Stimulated activated CD4-positive, alpha-beta T cell treated with anti-CD3 and anti-CD28 coated beads, Interleukin-2, amount 100 ng/mL, for 48 hours (primary cell): ENCODE measurements at regions not wholly inside any gene's neighbourhood (a gene's known extent, or its start where the extent isn't known, plus 50 kb on each side); places are given as distances from the start of the nearest gene placed in this dataset.
"Not testable (repeated sequence)": the region's sequence is repeated elsewhere in the genome, so short reads cannot be mapped to it uniquely, and the experiment has no call there.

Source experiments
- DNase-seq, 2 donors: peaks; one replicate each; pipeline ENCODE4 v3.0.0-alpha.2; 2020

DNA sequence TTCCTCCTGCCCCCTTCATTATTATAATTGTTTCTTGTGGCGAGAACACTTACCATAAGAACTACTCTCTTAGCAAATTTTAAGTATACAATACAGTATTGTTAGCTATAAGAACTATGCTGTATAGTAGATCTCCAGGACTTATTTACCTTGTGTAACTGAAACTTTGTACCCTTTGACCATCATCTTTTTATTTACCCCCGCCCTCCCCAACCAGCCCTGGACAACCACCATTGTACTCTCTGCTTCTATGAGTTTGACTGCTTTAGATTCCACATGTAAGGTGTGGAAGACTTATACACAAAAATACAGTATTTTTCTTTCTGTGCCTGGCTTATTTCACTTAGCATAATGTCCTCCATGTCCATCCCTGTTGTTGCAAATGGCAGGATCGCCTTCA, 161.1 kb downstream of the PHF8 start:
- no peak for DNase-seq

DNA sequence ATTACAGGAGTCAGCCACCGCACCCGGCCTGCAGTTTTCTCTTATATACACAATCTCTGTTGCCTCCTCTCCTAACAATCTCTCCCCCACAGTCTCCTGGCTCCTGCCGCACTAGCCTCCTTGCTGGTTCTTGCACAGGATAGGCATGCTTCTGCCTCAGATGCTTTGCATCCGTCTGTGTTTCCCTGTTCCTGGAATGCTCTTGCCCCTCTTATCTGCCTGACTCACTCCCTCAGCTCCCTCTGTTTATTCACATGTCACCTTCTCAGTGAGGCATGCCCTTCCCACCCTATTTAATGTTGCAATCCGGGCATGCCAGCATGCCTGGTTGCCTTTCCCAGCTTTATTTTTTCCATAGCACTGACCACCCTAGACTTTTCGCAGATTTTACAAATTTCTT, 161.9 kb downstream of the PHF8 start:
- no peak for DNase-seq

DNA sequence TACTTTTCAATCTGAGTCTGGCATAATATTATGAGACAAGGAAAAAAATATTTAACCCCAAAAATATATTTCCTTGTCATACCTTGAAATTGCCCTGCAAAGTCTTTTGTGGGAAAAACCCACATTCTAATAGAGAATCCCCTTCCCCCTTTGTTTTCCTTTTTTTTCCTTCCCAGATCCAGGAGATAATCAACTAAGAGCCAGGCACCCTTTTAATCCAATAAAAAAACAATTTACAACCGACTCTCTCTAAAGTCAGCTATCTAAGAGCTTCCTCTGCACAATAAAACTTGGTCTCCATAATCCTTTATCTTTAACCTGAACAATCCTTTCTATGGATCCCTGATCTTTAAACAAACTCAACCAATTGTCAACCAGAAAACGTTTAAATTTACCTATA, 163.5 kb downstream of the PHF8 start:
- not testable (repeated sequence) for DNase-seq

DNA sequence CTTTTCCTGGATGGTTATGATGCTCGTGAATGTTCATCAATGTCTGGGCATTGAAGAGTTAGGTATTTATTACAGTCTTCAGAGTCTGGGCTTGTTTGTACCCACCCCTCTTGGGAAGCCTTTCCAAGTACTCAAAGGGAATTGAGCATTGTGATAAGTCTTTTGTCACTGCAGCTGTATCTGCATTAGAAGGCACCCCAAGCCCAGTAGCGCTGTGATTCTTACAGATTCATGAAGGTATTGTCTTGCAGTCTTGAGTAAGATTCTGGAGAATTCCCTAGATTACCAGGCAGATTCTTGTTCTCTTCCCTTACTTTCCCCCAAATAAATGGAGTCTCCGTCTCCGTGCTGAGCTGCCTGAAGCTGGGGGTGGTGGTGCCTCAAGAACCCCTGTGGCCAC, 173.4 kb upstream of the HUWE1 start:
- no peak for DNase-seq

DNA sequence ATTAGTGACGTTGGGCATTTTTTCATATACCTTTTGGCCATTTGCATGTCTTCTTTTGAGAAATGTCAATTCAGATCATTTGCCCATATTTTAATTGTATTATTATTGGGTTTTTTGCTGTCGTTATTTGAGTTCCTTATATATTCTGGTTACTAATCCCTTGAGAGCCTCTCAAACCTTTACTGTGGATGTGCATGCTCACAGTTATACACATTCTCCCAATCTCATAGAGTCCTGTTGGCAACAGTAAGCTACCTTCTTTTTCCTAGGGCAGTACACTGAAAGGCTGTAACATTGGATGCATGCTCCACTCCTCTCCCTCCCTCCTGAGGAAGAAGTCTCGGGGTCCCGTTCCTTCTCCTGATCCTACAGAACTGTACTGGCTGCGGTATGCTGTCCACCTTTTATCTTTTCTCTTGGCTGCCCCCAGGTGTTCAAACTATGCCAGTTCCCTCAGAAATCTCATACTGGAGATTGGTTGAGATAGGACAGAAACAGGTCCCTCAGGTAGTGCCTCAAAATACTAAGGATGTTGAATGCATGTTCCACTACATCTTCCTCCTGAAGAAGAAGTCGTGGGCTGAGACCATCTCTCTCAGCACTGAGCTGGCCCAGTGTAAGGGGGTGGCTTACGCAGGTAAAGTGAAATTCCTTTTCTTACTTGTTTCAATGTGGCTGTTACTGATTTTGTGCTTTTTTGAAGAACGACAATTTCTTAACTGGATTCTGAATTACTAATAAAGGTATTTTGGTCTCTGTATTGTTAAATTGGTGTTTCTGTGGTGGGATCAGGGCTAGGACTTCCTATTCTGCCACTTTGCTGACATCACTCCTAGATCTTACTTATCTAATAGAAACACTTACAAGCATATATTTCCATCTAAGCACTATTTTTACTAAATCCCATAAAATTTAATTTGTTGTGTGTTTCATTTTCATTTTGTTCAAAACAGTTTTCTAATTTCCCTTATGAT, 145.4 kb upstream of the HUWE1 start:
- peak; percentile 19 to 24 for DNase-seq

DNA sequence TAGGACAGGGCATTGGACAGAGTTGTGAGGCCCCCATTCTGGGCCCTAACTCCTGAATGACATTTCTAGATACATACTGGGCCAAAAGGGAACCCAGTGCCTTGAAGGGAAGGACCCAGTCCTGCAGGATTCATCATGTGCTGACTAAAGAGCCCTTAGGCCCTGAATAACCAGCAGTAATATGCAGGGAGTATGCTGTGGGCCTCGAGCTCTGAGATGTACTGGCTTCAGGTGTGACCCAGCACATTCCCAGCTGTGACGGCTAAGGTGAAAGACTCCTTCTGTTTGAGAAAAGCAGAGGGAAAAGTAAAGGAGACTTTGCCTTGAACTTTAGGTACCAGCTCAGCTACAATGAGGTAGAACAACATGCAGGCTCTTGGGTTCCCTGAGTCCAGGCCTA, 138.2 kb upstream of the HUWE1 start:
- DNase-seq = no peak

DNA sequence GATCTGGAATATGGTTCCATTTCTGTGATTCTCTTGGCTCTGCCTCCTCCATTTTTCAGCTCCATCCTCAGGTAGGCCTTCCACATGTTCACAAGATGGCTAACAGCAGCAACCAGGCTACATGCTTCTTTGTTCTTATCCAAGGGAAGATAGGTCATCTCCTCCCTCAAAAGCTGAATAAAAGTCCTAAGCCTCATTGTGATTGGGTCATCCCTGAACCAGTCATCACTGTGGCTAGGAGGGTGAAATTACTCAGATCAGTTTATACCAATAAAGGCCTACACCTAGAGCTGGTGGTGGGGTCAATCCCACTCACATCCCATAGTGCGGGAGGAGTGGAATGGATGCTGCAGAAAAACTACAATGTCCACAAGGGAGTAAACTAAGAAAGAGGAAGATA, 131.6 kb upstream of the HUWE1 start:
- not testable (repeated sequence) for DNase-seq

DNA sequence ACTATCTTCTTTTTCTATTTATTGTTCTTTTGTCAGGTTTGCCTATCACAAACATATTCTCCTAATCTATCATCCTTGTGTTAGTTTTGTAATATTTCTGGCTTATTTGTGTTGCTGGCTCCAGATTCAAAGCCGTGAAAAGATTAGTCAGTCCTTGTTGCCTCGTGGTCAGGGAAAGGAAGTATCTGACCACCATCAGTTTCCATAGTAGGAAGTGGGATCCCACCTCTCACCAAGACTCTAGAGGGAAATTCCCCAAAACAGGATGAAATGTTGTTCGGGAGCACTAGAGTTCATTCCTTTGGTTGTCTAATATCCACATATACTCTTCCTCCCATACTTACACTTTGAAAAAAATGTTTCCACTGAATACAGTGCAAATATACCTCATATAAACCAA, 131.0 kb upstream of the HUWE1 start:
- no peak for DNase-seq

DNA sequence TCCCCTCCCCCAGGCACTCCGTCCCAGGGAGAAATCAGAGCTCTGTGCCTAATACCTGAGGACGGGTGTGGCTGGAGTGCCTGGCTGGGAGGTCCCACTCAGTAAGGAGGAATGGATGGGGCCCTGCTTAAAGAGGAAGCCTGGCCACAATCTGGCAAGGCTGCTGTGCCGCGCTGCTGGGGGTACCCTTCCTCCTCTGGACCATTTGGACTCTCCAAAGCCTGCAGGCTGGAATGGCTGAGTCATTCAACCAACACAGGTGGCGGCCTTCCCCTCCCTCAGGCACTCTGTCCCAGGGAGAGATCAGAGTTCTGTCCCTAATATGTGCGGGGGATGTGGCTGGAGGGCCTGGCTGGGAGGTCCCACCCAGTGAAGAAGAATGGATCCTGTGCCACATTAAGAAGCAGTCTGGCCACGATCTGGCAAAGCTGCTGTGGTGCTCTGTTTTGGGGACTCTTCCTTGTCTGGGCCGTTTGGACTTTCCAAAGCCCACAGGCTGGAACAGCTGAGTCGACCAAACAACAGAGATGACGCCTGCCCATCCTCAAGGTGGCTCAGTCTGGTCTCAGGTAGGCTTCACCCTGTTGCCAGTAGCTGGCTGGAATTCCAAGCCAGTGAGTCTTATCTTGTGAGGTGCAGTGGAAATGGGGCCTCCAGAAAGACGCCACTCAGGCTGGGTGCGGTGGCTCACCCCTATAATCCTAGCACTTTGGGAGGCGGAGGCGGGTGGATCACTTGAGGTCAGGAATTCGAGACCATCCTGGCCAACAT, 127.3 kb upstream of the HUWE1 start:
- DNase-seq = no peak

DNA sequence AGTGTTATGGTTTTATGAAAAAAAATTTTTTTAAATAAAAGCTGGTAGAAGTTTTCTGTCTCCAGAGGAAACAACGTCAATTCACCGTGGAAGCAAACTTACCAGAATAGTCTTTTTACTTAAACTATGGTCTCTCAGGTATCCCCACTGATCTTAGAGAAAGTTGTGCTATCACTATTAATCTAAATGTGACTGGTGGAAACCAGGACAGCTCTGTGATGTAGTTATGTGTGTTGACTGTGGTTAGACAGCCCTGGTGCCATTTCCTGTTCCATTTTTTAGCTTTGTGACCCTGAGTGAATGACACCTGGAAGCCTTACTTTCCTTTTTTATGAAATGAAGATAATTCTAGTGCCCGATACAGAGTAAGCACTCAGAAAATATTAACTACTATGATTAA, 111.8 kb upstream of the HUWE1 start:
- no peak for DNase-seq

DNA sequence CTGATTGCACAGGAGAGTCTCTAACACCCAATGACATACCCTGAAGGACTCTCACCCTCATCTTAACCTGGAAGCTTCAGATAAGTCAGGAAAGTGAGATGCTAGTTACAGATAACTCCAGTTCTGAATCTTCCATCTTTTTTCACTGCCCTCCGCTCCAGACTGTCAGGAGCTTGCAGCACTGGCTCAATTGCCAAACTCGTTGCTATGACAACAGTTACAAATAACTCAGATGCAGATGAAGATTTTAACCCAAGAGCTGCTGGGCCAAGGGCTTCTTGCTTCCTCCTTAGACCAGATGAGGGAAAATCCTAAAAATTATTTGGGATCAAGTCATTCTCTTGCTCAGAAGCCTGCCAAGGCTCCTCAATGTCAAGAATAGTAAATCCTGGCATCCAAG, 109.1 kb upstream of the HUWE1 start:
- no peak for DNase-seq

DNA sequence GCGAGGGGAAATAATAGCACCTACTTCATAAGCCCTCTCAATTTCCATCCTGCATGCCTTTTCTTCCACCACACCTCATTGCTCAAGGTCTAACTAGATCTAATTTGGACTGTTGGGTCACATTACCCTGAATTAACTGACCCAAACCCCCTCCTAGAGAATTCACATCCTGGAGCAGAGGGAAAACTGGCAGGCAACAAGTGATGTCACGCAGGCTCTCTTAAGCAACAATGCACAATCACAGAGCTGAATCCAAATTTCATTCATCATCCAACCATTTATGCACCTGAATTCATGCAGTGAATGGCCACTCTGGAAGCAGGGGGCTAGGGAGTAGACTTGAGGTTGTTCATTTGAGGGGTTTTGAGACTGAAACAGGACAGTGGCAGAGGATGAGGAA, 107.7 kb upstream of the HUWE1 start:
- DNase-seq = no peak

DNA sequence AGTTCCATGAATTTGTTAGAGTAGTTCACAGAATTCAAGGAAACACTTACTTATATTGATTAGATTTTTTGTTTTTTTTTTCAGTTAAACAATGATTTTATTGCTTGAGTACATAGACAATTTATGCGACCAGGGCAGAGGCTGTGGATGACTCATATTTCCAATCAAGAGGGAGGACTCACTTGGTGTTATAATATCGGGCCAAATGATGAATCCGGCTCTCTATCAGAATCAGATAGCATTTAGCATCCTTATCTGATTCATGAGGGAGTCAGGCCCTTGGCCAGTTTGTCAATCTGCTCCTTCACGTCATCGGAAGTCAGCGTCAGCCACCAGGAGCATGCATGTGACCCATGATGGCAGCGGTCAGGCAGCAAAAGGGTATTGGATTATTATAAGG, 82.3 kb upstream of the HUWE1 start:
- DNase-seq = no peak

DNA sequence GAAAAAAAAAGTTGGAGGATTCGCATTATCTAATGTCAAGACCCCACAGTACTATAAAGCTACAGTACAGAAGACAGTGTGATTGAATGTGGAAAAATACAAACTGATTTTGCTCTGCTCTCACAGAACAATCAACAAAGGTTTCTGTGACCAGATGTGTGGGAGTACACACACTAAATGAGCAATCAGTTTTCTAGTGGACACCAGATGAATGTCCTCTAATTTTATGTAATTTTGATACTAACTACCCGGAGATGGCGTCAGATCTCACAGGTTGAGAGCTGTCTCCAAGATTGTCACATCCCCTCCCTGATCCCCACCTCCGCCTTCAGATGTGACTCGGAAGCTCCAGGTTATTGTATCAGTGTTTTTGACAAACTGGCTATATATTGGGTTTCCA, 81.9 kb upstream of the HUWE1 start:
- no peak for DNase-seq

DNA sequence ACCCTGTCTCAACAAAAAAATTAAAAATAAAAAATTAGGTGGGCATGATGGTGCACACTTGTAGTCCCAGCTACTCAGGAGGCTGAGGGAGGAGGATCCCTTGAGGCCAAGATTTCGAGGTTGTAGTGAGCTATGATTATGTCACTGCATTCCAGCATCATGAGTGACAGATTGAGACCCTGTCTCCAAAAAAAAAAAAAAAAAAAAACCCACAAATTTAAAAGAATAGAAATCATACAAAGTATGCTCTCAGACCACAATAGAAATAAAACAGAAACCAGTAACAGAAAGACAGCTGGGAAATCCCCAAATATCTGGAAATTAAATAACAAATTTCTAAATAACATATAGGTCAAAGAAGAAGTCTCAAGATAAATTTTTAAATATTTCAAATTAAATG, 81.0 kb upstream of the HUWE1 start:
- DNase-seq = no peak

DNA sequence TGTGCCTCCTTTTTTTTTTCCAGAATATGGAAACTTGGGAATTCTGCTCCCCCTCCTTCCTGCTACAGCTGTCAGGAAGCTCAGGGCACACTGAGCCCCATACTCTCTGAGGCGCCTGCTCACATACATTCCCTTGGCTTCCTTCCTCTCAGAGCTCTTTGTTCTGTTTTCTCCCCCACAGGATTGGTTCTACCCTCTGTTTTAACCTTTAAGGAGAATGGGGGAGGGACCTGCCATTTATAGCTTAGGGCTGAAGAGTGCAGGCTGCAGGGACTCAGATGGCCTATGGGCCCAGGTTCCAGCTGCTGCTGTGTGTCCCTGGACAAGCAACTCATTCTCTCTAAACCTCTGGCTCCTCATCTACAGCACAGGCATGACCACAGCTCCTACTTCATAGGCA, 70.7 kb upstream of the HUWE1 start:
- DNase-seq = not testable (repeated sequence)

DNA sequence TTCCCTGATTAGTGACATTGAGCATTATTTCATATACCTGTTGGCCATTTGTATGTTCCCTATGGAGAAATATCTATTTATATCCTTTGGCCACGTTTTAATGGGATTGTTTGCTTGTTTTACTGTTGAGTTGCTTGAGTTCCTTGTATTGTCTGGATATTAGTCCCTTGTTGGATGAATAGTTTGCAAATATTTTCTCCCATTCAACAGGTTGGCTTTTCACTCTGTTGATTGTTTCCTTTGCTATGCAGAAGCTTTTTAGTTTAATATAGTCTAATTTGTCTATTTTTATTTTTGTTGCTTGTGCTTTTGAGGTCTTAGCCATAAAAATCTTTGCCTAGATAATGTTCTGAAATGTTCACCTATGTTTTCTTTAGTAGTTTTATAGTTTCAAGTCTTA, 60.2 kb upstream of the HUWE1 start:
- DNase-seq = no peak

DNA sequence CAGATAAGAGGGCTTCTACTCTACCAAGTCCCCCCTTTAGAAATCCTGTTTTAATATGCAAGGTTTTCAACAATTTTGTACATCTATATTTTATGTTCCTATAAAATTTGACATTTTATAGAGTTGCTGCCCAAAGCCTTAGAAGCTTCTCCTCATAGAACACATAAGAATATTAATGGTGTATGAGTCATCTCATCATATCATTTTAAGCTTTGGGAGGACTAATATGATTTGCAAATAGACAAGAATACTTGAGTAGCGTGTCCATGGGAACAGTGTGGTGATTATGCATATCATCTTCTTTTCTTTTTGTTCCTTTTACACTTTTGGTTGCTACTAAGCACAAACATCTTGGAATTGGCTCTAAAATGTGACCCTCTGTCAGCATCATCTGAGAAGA, 56.7 kb upstream of the HUWE1 start:
- no peak for DNase-seq

DNA sequence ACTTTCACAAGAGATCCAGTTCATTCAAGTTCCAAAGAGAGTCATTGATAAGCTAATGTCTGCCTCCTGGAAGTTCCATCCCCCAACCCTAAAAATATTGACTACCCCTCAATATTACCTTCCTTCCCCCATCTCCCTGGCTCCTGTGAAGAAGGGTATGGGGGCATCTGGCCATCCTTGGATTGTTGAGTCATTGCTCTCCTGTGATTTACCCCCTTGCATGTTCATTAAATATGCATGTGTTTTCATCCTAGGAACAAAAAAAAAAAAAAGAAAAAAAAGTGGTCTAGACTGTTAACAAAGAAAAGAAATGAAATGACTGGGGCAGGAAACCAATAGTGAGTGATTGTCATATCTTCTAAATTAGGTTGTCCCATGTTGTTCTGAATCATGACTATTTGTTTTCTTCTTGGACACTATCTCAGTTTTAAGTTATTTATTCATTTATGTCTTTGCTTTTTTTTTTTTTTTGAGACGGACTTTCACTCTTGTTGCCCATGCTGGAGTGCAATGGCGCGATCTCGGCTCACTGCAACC, 51.9 kb upstream of the HUWE1 start:
- DNase-seq = no peak
